Gastroesophageal sphincter (tissue), 3 donors: ENCODE measurements at regions not wholly inside any gene's neighbourhood (a gene's known extent, or its start where the extent isn't known, plus 50 kb on each side); places are given as distances from the start of the nearest gene placed in this dataset.

Experiments used
- CTCF ChIP-seq, 4 experiments: fragments of 200-600 bp in 2 of 4; fragments of 450-650 bp in 2 of 4; sonication (generic) in 1 of 4; IDR thresholded peaks; one replicate each; pipeline ENCODE4 v1.5.1; 2017 to 2019; ENCODE audit warnings: antibody characterized with exemption in 4 of 4, mild to moderate bottlenecking in 2 of 4, moderate library complexity in 2 of 4
- EP300 ChIP-seq: sonication (generic); formaldehyde crosslinking; IDR thresholded peaks from one replicate; pipeline ENCODE4 v1.6.1; 2017; ENCODE audit warnings: antibody characterized with exemption, mild to moderate bottlenecking
- POLR2A ChIP-seq, 2 donors: fragments of 450-650 bp; IDR thresholded peaks; one replicate each; pipeline ENCODE4 v1.6.1; 2017; ENCODE audit warnings: antibody characterized with exemption in 2 of 2, mild to moderate bottlenecking in 2 of 2, moderate library complexity in 1 of 2
- POLR2AphosphoS5 ChIP-seq: sonication (generic); formaldehyde crosslinking; IDR thresholded peaks from one replicate; pipeline ENCODE4 v1.6.1; 2017; ENCODE audit warnings: antibody characterized with exemption

GRCh38 chr18:2100694-2101213 is 470.6 kb downstream of the METTL4 start:
- TF ChIP-seq CTCF (IDR thresholded peaks at IDR 0.05) (no peak), POLR2AphosphoS5 (no peak), POLR2A (IDR thresholded peaks at IDR 0.05) (no peak), EP300 (no peak)
